GM19023 (cell line): ENCODE measurements at regions not wholly inside any gene's neighbourhood (a gene's known extent, or its start where the extent isn't known, plus 50 kb on each side); places are given as distances from the start of the nearest gene placed in this dataset.

Source experiments
- ATAC-seq: cut with Tn5 transposase; IDR thresholded peaks from one replicate; pipeline ENCODE4 v1.9.1; 2021; ENCODE audit warnings: mild to moderate bottlenecking, moderate library complexity; ENCODE audit not compliant: unreplicated experiment

DNA sequence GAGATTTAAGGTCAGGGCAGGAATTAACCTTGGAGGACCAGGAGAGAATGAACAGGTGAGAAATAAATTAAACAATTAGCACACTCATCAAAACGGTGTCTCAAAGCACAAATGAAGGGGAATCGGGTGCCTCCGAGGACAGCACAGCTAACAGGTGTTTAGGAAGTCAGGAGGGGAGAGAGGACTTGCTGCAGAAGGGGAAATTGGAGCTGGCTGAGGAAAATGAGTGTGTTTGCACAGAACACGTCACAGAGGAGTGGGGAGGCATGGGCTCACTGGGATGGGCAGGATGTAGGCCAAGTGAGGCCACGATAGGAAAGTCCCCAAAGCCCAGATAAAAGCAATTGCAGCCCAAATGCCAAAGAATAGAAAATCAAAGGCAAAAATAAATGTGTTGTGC is 121.7 kb downstream of the ZNF664 start:
- no peak for ATAC-seq

DNA sequence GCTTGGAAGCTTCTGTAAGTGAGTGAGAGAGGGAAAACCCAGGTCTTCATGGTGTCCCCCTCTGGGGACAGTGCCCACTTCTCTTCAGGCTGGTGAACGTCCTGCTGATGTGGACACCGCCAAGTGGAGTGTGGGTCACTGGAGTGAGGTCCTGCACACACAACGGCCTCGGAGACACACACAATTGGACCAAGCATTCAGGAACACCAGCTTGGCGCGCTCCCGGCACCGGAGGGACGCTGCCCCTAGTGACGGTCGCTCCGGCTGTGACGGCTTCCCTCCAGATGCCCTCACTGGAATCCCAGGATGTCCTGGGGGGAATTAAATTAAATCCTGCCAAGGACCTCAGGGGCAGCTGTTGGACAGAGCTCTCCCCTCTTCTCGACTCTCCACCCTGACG is 123.1 kb downstream of the ZNF664 start:
- ATAC-seq = no peak

DNA sequence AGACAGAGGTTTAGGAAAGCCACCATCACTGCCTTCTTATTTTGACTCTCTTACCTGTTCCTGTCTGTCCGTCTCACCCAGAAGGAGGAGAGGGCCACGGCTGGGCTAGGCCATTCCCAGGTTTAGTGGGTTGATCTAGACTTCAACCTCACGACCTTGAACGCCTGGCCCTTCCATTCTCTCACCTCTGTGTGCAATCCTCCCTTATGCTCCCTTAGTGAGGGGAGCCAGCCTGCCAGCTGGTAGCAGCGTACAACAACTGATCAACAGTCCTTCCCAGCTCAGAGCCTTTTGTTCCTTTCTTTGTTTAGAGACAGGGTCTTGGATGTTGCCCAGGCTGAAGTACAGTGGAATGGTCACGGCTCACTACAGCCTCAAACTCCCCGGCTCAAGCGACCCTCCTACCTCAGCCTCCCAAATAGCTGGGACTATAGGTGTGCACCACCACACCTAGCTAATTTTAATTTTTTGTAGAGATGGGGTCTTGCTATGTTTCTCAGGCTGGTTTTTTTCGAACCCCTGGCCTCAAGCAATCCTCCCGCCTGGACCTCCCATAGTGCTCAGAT is 123.9 kb downstream of the ZNF664 start:
- no peak for ATAC-seq

DNA sequence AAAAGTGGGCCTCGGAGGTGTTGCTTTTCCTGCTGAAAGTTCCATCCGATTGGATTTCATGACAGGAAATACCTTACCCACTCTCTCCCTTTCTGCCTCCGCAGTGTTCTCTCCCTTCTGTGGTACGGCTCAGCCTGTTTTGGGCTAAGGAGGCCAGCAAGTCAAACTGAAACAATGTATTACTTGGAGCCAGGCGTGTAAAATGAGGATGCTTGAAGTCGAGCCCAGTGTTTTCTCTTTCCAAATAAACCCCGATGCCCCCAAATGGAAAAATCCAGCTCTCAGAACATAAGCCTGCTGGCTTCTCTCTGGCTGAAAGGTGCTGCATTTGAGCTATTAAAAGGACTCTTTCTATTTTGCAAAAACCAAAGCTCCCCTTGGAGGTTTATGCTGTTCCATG is 124.7 kb downstream of the ZNF664 start:
- no peak for ATAC-seq

DNA sequence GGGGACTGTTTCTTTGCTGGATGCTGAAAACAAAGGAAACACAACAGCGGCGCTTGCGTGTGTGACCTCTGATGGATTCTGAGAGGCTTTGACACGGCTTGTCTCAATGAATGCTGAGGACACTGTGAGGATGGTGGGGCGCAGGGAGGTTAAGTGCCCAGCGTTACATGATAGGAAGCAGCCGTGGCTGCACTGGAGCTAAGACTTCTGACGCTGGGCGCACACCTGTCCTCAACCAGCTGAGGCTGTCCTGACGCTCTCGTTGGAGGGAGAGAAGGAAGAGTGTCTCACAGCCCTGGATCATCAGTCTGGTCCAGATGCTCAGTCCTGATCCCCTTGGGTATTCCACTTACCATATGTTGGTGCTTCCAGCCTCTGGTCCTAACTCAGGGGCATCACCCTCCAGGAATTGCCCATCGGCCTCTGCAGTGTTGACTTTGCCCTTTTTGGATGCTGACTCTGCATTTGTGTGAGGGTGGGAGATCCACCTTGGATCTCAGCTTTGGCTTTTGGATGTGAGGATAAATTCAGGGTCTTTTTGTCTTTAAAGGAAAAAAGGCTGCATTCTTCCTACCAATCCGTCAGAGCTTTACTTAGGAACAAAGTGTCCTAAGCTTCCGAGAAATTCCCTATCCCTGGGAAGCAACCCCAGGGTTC is 125.2 kb downstream of the ZNF664 start:
- no peak for ATAC-seq

DNA sequence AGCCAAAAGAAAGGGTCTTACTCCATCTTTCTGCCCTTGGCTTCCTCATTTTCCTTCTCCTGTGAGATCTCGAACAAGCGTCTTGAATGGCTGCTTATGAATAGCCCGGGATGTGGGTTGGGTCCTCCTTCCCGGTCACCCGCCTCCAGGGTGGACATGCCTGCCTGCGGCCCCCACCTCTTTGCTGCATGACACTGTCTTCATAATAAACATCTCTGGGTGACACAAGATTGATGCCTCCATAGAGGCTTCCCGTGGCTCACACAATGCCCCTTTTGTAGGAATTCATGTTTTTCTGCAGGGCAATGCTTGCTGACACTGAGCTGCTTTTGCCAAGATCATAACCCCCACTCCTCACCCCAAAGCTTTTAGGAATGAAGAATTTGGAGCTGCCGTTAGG is 125.9 kb downstream of the ZNF664 start:
- ATAC-seq = no peak

DNA sequence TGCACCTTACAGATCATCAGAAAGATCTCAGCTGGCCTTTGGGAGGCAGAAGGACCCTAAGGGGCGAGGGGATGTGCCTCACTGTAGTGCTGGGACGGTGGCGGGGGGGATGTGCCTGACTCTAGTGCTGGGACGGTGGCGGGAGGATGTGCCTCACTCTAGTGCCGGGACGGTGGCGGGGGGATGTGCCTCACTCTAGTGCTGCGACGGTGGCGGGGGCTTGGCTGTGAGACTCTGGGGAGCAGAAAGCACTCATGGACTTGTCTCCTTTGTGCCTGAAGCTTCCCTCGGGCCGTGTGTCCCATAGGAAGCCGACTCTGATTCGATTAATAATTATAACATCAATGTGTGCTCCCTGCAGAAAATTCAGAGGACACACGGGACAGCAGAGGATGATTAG is 126.6 kb downstream of the ZNF664 start:
- no peak for ATAC-seq

DNA sequence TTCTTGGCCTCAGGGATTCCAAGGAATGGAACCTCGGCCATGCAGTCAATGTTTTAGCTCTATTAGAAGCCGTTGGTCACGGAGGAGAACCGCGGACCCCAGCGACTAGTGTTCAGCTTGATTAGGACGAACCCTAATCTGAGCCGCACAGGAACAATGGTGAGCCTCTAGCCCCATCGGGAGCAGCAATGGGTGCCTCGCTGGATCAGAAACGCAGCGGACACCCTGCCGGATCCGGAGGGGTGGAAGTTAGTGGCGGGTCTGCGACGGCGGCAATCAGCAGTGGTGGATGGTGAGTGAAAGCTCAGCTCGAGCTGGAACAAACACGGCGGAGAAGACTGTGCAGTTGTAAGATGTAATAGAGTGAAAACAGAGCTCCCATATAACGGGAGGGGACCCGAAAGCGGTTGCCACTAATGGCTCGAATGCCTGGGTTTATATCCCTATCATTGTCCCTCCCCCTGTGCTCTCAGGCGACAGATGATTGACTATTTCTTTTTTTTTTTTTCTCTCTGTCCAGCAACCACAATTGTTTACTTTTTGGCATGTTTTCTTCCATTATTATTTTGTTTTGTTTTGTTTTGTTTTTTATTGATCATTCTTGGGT is 127.7 kb downstream of the ZNF664 start:
- ATAC-seq = no peak

DNA sequence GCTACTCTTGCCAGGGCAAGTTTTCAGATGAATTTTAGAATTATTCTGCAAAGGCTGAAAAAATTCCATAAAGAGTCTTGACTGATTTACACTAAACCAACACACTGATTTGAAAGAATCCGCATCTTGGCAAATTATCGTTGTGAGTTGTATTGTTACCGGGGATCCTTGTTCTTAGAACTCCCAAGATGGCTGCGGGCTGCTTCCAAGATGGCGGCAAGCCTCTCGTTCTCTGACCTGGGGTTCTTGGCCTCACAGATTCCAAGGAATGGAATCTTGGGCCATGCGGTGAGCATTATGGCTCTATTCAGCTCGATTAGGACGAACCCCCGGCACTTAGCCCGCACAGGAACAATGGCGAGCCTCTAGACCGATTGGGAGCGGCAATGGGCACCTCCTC is 132.5 kb downstream of the ZNF664 start:
- ATAC-seq = no peak

DNA sequence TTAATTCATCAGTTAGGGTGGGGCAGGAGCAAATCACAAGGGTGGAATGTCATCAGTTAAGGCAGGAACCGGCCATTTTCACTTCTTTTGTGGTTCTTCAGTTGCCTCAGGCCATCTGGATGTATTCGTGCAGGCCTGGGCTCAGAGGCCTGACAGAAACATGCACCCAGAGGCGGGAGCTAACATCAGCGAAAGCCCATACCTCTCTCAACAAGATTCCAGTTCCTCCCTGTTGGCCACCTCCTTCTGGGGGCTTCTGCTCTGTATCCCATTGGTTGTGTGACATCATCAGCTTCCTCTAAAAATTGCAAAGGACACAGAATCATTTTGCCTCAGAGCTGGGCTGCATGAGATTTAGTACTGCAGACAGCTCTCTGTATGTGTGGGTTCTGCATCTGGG is 134.3 kb downstream of the ZNF664 start:
- no peak for ATAC-seq

DNA sequence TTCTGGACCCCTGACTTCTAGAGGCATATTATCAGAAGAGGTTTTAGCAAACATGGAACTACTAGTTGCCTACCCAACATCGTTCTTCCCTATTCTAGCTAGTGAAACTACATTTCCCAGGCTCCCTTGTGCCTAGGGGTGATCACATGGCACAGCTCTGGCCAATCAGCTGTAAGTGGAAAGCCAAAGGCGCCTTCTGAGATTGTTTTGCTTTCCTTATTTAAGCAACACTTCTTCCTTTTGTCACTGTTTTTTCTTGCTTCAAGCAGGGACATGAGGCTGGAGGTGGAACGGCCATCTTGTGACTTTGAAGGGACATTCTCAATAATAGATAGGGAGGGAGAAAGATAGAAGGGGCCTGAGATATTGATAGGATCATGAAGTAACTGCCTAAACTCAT is 136.7 kb downstream of the ZNF664 start:
- no peak for ATAC-seq

DNA sequence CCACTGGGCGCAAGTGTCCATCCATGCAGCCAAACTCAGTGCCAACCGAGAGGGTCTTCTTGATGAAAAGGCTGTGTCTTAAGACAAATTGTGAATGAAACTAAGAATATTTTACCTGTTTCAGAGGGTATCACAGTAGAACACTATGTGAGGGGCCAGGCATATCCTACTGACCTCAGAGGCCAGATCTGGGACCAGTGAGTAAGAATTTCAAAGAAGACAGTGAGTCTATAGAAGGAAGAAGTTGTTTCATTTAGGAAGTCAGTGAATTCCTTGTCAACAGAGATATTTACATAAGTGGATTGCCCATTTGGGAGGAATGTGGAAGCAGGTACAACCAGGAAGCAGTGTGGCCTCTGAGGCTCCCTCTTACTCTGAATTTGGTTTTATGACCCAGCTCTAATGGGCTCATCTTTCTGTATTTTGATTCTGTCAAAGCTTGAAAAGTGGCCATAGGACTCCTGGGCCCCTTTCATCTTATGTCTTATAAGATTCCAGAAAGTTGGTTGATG is 137.4 kb downstream of the ZNF664 start:
- no peak for ATAC-seq

DNA sequence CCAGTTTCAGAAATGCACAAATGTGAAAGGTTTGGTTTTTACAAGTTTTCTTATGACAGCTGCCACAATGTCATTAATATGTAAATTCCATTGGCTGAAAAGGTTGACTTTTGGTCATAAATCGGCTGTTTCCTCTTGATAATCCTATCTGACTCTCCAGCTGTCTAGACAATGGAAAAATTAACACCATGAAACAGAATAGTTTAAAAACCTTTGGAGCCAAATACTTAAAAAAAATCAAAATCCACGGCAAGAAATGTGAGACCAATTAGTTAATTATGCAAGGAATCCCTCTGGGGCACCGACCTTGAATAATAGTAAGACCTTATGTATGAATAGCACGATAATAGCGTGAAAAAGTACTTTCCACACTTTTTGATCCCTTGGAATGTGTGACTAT is 138.0 kb downstream of the ZNF664 start:
- ATAC-seq = no peak

DNA sequence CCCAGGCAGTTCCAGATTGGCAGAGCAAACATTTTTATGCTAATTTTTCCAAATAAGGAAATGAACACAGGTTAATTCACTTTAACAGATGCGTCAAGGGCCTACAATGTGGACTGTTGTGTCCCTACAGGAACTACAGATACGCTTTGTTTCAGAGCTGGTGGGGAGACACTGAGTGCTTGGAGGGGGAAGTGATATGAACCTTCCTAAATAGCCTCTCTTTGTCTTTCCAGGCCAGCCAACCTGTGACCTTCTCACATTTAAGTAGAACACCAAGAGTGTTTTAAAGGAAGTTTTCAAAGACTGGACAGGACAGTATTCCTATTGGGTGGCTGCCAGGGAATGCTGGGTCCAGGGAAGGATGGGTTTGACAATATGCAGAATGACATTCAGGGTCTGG is 141.3 kb downstream of the ZNF664 start:
- ATAC-seq = no peak

DNA sequence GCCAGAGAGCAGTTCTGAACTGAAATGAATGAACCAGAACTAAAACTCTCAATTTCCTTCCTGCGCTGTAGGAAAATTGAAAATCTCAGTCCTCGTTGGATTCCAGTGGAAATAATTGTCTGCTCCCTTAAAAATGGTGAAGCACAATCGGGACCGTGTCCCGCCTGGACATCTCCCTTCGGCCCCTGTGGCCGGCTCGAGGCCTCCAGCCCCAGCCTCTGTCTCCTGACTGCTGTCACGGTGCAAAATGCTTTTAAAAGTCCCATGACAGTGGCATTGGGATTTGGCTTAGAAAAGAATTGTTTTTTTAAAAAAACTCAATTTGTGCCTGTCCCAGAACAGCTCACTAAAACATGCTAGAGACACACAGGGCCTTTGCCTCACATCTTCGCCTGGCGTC is 142.5 kb downstream of the ZNF664 start:
- ATAC-seq = no peak

DNA sequence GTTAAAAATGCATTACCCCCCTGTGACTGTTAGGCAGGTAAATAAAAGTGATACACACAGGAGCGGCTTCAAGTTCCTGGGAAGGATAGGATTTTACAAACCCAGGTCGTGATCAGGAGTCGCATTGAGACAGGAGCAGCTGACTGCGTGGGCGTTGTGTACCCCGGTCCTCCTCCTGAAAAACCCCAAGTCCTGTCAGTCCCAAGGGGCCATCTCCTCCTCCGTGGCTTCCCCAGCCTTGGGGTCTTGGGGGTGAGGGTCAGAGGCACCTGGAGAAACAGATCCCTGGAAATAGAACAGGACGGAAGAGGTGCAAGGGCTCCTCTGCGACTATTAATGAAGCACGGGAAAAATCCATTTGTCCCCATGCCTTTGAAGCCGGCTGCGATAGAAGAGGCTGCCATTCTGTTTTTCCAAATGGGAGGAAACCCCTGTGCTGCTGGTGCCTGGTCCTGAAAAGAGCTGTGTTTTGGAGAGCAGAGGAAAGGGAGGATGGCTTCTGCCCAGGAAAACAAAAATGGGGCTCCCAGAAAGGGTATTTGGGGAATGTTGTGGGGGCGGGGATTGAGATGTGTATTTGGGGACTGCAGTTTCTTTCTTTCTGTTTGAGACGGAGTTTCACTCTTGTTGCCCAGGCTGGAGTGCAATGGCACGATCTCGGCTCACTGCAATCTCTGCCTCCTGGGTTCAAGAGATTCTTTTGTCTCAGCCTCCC is 143.1 kb downstream of the ZNF664 start:
- no peak for ATAC-seq

DNA sequence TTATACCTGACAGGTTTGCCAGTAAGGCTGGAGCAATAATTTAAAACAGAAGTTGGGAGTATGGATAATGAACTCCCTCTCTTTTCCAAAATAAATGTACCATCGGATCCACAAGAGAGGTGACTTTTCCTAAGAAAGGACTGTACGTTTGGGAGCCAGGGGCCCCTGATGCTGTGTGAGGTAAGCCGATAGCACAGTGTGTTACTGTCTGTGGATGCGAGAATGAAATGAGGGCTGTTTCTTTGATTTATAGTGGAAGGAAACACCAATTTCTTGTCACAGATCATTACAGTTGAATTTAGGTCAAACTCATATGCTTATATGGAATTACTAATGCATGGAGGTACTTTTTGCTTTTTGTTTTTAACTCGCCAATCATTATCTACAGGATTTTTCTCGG is 147.7 kb downstream of the ZNF664 start:
- no peak for ATAC-seq

DNA sequence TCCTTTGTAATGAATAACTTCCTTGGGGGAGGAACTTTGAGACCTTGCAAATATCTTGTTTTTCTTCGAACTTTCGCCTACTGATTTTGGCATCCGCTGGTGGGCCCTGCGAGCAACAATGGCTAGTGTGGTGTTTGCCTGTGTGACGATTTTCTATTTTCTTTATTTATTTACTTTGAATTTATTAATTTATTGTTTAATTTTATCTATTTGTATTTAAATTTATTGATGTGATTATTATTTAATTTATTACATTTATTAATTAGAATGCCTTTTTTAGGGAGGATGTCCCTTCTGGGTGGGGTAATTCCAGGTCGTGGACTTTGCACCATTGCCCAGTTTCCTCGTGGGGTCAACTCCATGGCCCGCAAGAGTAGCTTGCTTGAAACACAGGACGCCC is 149.7 kb downstream of the ZNF664 start:
- no peak for ATAC-seq

DNA sequence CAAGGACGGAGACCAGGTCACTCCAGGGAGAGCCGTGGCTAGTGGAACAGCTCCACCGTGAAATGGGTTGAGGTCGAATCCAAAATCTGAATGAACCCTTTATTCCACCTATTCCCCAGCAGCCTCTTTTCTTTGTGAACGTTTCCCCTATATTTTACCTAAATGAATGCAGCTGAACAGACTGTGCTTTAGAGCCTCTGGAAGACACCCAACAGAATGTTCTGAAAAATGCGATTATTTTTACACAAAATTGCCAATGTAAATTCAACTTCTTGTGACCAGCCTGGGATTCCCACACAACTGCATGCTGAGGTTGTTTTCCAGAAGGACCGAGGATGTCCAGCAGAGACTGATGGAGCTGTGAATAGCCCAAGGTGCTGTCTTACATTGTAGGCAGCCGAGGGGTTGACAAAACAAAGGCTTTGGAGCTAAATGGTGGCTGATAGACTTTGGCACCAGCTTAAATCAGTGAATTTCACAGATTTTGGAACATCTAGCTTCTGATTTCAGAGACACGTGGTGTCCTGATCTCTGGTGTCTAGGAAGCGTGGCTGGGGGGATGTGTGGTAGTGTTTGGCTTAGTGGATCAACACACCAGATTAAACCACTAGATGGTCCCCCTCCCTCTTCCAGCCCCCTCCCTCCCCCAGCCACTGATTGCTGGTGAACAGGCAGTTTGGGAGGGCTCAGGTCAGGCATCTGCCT is 150.4 kb downstream of the ZNF664 start:
- no peak for ATAC-seq

DNA sequence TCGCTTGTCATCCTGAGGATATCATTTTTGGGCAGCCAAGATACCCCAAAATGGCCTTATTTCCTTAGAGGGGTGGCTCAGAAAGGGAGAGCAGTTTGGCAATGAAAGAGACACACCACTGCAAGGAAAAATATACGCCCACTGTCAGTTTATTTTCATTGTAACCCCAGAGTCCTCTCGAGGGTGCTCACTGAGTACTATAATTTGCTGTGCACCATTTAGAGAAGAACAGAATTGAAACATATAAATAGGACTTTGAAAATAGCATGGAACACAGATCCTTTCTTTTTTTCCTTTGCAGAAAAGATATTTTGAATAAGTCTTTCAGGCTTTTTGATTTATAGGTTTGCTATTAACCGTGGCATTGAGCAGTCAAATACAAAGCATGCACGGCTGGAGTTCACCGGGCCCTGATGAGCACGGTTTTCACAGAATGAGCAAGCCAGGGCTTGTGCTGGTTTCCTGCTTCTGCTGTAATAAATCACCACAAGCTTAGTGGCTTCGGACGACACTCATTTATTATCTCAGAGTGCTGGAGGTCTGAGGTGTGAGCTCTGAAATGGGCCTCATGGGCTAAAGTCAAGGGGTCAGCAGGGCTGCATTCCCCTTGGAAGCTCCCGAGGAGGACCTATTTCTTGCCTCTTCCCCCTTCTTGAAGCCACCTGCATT is 152.3 kb downstream of the ZNF664 start:
- ATAC-seq = peak; percentile 71
